ENCODE measurements at regions not wholly inside any gene's neighbourhood (a gene's known extent, or its start where the extent isn't known, plus 50 kb on each side); places are given as distances from the start of the nearest gene placed in this dataset.

GRCh38 chr2:62309465-62310091, 113.7 kb downstream of the B3GNT2 start:
- Histone ChIP-seq H2AFZ (ENCODE audit: low read depth, low read length) (no peak overlapping the region), H3K27ac (ENCODE audit: low read length) (no peak overlapping the region), H3K4me2 (ENCODE audit: low read length) (no peak overlapping the region), H3K9me2 (ENCODE audit: insufficient read depth, low read length) (no peaks in the 10 kb centered on the region), H3K36me3 (ENCODE audit: insufficient read depth, low read length) (no peaks in the 10 kb centered on the region), H3K27me3 (ENCODE audit: insufficient read depth, low read depth, low read length) (no peaks in the 10 kb centered on the region), H3K4me3 (ENCODE audit: low read length) (no peak overlapping the region), H3F3A (ENCODE audit: insufficient read depth, low read length, poor library complexity, severe bottlenecking) (no peaks in the 10 kb centered on the region), H3K9me3 (ENCODE audit: low read length) (no peaks in the 10 kb centered on the region), H3K9ac (ENCODE audit: low read length) (no peak overlapping the region), H3K79me2 (replicated peaks; ENCODE audit: insufficient read depth, low read length) (no peaks in the 10 kb centered on the region), H4K20me1 (ENCODE audit: insufficient read depth) (no peaks in the 10 kb centered on the region)
- TF ChIP-seq SMC3 (conservative IDR thresholded peaks at IDR 0.05; ENCODE audit: poor library complexity) (no peak), EP300 (conservative IDR thresholded peaks at IDR 0.05; ENCODE audit: poor library complexity, severe bottlenecking) (no peak), TAF1 (IDR thresholded peaks at IDR 0.05; ENCODE audit: low read depth) (no peak), EZH2 (IDR thresholded peaks at IDR 0.05; ENCODE audit: borderline replicate concordance, insufficient read depth, low read length, poor library complexity, severe bottlenecking) (no peak), RAD21 (conservative IDR thresholded peaks at IDR 0.05) (no peak), MXI1 (conservative IDR thresholded peaks at IDR 0.05; ENCODE audit: poor library complexity, severe bottlenecking) (no peak), POLR2AphosphoS5 (IDR thresholded peaks at IDR 0.05) (no peak)
- TF ChIP-seq, protein P1, sequence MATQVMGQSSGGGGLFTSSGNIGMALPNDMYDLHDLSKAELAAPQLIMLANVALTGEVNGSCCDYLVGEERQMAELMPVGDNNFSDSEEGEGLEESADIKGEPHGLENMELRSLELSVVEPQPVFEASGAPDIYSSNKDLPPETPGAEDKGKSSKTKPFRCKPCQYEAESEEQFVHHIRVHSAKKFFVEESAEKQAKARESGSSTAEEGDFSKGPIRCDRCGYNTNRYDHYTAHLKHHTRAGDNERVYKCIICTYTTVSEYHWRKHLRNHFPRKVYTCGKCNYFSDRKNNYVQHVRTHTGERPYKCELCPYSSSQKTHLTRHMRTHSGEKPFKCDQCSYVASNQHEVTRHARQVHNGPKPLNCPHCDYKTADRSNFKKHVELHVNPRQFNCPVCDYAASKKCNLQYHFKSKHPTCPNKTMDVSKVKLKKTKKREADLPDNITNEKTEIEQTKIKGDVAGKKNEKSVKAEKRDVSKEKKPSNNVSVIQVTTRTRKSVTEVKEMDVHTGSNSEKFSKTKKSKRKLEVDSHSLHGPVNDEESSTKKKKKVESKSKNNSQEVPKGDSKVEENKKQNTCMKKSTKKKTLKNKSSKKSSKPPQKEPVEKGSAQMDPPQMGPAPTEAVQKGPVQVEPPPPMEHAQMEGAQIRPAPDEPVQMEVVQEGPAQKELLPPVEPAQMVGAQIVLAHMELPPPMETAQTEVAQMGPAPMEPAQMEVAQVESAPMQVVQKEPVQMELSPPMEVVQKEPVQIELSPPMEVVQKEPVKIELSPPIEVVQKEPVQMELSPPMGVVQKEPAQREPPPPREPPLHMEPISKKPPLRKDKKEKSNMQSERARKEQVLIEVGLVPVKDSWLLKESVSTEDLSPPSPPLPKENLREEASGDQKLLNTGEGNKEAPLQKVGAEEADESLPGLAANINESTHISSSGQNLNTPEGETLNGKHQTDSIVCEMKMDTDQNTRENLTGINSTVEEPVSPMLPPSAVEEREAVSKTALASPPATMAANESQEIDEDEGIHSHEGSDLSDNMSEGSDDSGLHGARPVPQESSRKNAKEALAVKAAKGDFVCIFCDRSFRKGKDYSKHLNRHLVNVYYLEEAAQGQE (IDR thresholded peaks at IDR 0.05; ENCODE audit: borderline replicate concordance) = no peak
- TF ChIP-seq, protein P2, sequence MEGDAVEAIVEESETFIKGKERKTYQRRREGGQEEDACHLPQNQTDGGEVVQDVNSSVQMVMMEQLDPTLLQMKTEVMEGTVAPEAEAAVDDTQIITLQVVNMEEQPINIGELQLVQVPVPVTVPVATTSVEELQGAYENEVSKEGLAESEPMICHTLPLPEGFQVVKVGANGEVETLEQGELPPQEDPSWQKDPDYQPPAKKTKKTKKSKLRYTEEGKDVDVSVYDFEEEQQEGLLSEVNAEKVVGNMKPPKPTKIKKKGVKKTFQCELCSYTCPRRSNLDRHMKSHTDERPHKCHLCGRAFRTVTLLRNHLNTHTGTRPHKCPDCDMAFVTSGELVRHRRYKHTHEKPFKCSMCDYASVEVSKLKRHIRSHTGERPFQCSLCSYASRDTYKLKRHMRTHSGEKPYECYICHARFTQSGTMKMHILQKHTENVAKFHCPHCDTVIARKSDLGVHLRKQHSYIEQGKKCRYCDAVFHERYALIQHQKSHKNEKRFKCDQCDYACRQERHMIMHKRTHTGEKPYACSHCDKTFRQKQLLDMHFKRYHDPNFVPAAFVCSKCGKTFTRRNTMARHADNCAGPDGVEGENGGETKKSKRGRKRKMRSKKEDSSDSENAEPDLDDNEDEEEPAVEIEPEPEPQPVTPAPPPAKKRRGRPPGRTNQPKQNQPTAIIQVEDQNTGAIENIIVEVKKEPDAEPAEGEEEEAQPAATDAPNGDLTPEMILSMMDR (IDR thresholded peaks at IDR 0.05; ENCODE audit: poor library complexity, severe bottlenecking) = no peak

DNA sequence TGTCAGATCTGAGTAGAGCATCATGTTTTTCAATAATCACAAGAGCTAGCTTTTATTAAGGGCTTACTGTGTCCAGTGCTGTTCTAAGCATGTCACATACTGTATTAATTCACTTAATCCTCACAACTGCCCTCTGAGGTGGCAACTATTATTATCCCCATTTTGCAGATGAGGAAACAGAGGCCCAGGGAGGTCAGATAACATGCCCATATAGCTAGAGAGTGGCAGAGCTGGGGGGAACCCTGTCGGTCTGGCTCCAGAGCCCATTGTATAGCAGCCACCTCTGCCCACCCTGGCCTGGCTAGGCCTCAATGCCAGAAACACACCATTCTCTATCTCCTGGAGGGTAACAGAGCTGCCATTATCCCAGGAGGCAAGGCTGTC, 113.2 kb downstream of the B3GNT2 start:
- Histone ChIP-seq H3K4me2 (ENCODE audit: low read length) (no peak overlapping the region), H3F3A (ENCODE audit: insufficient read depth, low read length, poor library complexity, severe bottlenecking) (no peaks in the 10 kb centered on the region), H3K79me2 (replicated peaks; ENCODE audit: insufficient read depth, low read length) (no peaks in the 10 kb centered on the region), H3K9ac (ENCODE audit: low read length) (no peak overlapping the region), H3K9me2 (ENCODE audit: insufficient read depth, low read length) (no peaks in the 10 kb centered on the region), H2AFZ (ENCODE audit: low read depth, low read length) (no peak overlapping the region), H4K20me1 (ENCODE audit: insufficient read depth) (no peaks in the 10 kb centered on the region), H3K4me3 (ENCODE audit: low read length) (no peak overlapping the region), H3K9me3 (ENCODE audit: low read length) (no peaks in the 10 kb centered on the region), H3K27me3 (ENCODE audit: insufficient read depth, low read depth, low read length) (no peaks in the 10 kb centered on the region), H3K27ac (ENCODE audit: low read length) (no peak overlapping the region), H3K36me3 (ENCODE audit: insufficient read depth, low read length) (no peaks in the 10 kb centered on the region)
- TF ChIP-seq SMC3 (conservative IDR thresholded peaks at IDR 0.05; ENCODE audit: poor library complexity) (no peak), MXI1 (conservative IDR thresholded peaks at IDR 0.05; ENCODE audit: poor library complexity, severe bottlenecking) (no peak), EZH2 (IDR thresholded peaks at IDR 0.05; ENCODE audit: borderline replicate concordance, insufficient read depth, low read length, poor library complexity, severe bottlenecking) (no peak), RAD21 (conservative IDR thresholded peaks at IDR 0.05) (no peak), EP300 (conservative IDR thresholded peaks at IDR 0.05; ENCODE audit: poor library complexity, severe bottlenecking) (no peak), TAF1 (IDR thresholded peaks at IDR 0.05; ENCODE audit: low read depth) (no peak), POLR2AphosphoS5 (IDR thresholded peaks at IDR 0.05) (no peak)
- TF ChIP-seq, protein P1 (IDR thresholded peaks at IDR 0.05; ENCODE audit: borderline replicate concordance) = no peak
- TF ChIP-seq, protein P2 (IDR thresholded peaks at IDR 0.05; ENCODE audit: poor library complexity, severe bottlenecking) = no peak
